DOHH2 (cell line): ENCODE measurements at regions not wholly inside any gene's neighbourhood (a gene's known extent, or its start where the extent isn't known, plus 50 kb on each side); places are given as distances from the start of the nearest gene placed in this dataset.

Experiments
- EZH2phosphoT487 ChIP-seq: fragments of 200-600 bp; sonication (generic); IDR thresholded peaks from 2 replicates; pipeline ENCODE4 v1.6.1; 2017; ENCODE audit warnings: borderline replicate concordance, mild to moderate bottlenecking, antibody characterized with exemption, low read length, moderate library complexity, mixed read lengths
- TF ChIP-seq, protein P1 (sequence below): fragments of 200-600 bp; sonication (generic); IDR thresholded peaks from one replicate; pipeline ENCODE4 v1.5.1; 2014; ENCODE audit warnings: antibody characterized with exemption, mild to moderate bottlenecking, low read depth, low read length; ENCODE audit not compliant: poor library complexity, severe bottlenecking

GRCh38 chr5:149441986-149442385, 62.9 kb upstream of the IL17B start:
- TF ChIP-seq, protein P1, sequence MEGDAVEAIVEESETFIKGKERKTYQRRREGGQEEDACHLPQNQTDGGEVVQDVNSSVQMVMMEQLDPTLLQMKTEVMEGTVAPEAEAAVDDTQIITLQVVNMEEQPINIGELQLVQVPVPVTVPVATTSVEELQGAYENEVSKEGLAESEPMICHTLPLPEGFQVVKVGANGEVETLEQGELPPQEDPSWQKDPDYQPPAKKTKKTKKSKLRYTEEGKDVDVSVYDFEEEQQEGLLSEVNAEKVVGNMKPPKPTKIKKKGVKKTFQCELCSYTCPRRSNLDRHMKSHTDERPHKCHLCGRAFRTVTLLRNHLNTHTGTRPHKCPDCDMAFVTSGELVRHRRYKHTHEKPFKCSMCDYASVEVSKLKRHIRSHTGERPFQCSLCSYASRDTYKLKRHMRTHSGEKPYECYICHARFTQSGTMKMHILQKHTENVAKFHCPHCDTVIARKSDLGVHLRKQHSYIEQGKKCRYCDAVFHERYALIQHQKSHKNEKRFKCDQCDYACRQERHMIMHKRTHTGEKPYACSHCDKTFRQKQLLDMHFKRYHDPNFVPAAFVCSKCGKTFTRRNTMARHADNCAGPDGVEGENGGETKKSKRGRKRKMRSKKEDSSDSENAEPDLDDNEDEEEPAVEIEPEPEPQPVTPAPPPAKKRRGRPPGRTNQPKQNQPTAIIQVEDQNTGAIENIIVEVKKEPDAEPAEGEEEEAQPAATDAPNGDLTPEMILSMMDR, result no peak
- no peak for TF ChIP-seq EZH2phosphoT487
